Activated B cell treated with CpG ODN at 0.5 μM for 24 hours (primary cell): ENCODE measurements at regions not wholly inside any gene's neighbourhood (a gene's known extent, or its start where the extent isn't known, plus 50 kb on each side); places are given as distances from the start of the nearest gene placed in this dataset.
"Not testable (repeated sequence)": the region's sequence is repeated elsewhere in the genome, so short reads cannot be mapped to it uniquely, and the experiment has no call there.

Experiments used
- ATAC-seq: fragments of 200-7000 bp; cut with Tn5 transposase; one replicate; pipeline ENCODE4 v1.10.0; 2021; ENCODE audit warnings: low read depth, mild to moderate bottlenecking, moderate library complexity
- CTCF ChIA-PET: fragments of 350-600 bp; sonication (Branson Sonifier 250); formaldehyde crosslinking; loops from one replicate; lab custom pipeline; 2021; ENCODE audit warnings: antibody characterized with exemption; lab: Charles Lee
- POLR2A ChIA-PET: fragments of 350-600 bp; sonication (Branson Sonifier 250); formaldehyde crosslinking; loops from one replicate; lab custom pipeline; 2021; ENCODE audit warnings: antibody characterized with exemption; lab: Charles Lee
- DNase-seq: peaks from one replicate; pipeline ENCODE4 v3.0.0; 2022
- H3K27ac Mint-ChIP-seq: one replicate; pipeline ENCODE4 v1.8.0; 2020; ENCODE audit warnings: mixed read lengths
- H3K27me3 Mint-ChIP-seq: one replicate; pipeline ENCODE4 v1.8.0; 2021; ENCODE audit warnings: mixed read lengths
- H3K36me3 Mint-ChIP-seq: one replicate; pipeline ENCODE4 v1.8.0; 2021; ENCODE audit warnings: low read depth, mixed read lengths
- H3K4me1 Mint-ChIP-seq: one replicate; pipeline ENCODE4 v1.8.0; 2021; ENCODE audit warnings: mixed read lengths
- H3K4me3 Mint-ChIP-seq: one replicate; pipeline ENCODE4 v1.8.0; 2020; ENCODE audit warnings: mild to moderate bottlenecking, mixed read lengths
- H3K9me3 Mint-ChIP-seq: one replicate; pipeline ENCODE4 v1.8.0; 2020; ENCODE audit warnings: mixed read lengths
- CTCF ChIP-seq: fragments of 200-600 bp; IDR thresholded peaks from one replicate; pipeline ENCODE4 v1.8.0; 2022; ENCODE audit warnings: antibody characterized with exemption, mild to moderate bottlenecking
- intact Hi-C: fragments of 100-400 bp; cut with micrococcal nuclease; formaldehyde crosslinking; loops from one replicate; pipeline ENCODE4 v1.15.1; 2024

DNA sequence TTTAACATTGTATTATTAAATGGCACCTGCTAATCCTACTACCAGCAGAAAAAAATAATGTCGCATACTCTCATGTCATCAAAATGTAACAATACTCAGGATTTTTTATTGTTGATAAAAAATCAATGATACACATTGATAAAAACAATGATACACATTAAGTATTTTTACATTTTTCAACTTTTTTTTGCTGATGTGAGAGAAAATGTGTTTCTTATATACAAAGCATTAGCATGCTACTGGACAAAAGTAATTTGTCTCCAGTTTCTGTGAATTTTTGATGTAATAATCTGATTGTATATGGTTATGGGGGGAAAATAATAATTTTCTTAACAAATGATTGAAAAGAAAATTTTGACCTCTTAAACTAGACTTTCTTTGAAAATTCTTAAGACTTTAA is 1256.6 kb upstream of the CNTN5 start:
- peaks cover 7% of the 10 kb centered on the region for H3K9me3 Mint-ChIP-seq
- H3K27ac Mint-ChIP-seq = no peak overlapping the region
- DNase-seq (no peak), ATAC-seq (no peak)
- ChIA-PET CTCF (no interaction called here), POLR2A (no interaction called here)
- intact Hi-C loops = no loop called here
- no peaks in the 10 kb centered on the region for H3K4me1 Mint-ChIP-seq
- H3K4me3 Mint-ChIP-seq = no peak overlapping the region
- H3K36me3 Mint-ChIP-seq = no peaks in the 10 kb centered on the region
- TF ChIP-seq CTCF = no peak
- H3K27me3 Mint-ChIP-seq = no peaks in the 10 kb centered on the region

DNA sequence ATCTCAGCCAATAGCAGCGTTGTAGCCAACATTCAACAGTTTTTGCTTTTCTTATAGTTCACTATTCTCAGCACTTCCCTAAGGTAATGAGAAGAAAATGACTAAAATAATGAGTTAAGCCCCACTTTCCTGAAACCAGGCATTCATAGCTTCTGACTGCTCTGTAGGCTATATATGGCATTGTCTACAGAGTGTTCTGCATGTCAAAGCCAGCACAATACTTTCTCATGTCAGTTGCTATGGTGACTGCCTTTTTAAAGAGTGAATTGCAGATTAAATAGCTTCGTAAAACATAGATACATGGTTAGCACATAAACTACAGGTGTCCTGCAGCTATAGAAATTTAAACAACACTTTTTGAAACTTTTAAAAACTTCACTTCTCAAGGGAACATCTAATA is 1256.1 kb upstream of the CNTN5 start:
- Mint-ChIP-seq H3K4me3 (no peak overlapping the region), H3K36me3 (no peaks in the 10 kb centered on the region), H3K4me1 (no peaks in the 10 kb centered on the region), H3K27ac (no peak overlapping the region), H3K27me3 (no peaks in the 10 kb centered on the region), H3K9me3 (peaks cover 7% of the 10 kb centered on the region)
- DNase-seq (no peak), ATAC-seq (no peak)
- ChIA-PET CTCF (no interaction called here), POLR2A (no interaction called here)
- intact Hi-C loops = no loop called here
- no peak for TF ChIP-seq CTCF

DNA sequence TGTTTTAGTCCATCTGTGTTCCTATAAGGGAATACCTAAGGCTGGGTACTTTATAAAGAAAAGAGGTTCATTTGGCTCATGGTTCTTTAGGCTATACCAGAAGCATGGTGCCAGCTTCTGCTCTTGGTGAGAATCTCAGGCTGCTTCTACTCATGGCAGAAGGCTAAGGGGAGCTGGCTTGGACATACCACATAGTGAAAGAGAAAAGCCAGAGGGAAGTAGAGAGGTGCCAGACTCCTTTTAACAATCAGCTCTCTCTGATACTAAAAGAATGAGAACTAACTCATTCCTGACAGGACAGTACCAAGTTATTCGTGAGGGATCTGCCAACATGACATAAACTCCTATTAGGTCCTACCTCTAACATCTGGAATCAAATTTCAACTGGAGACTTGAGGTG is 1250.2 kb upstream of the CNTN5 start:
- Mint-ChIP-seq H3K27ac (no peak overlapping the region), H3K36me3 (no peaks in the 10 kb centered on the region), H3K4me1 (no peaks in the 10 kb centered on the region), H3K27me3 (no peaks in the 10 kb centered on the region), H3K4me3 (no peak overlapping the region), H3K9me3 (peaks cover 3% of the 10 kb centered on the region)
- ATAC-seq = no peak
- no peak for DNase-seq
- CTCF ChIA-PET = no interaction called here
- POLR2A ChIA-PET = no interaction called here
- TF ChIP-seq CTCF = no peak
- intact Hi-C loops = no loop called here

DNA sequence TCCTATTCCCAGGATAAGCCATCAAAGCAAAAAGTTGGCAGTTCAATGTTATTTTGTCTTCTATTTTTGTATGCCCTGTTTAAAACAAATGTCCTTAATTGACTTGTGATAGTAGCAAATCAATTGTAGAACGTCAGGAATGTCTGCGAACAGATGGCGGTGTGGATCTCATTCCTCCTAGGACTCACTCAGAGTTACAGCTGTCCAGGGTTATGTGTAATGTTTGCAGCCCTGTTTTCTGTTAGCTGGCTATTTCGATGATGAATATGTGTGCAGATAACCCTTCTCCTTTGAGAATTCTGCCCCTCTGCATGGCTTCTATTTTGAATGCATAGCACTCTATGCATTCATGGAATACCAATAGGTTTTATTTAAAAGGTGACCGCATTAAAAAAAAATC is 1248.0 kb upstream of the CNTN5 start:
- POLR2A ChIA-PET = no interaction called here
- no peaks in the 10 kb centered on the region for H3K4me1 Mint-ChIP-seq

GRCh38 chr11:97784388-97784787 is 1236.4 kb upstream of the CNTN5 start:
- not testable (repeated sequence) for ATAC-seq

More for the DNA sequence above, 1248.0 kb upstream of the CNTN5 start:
- Mint-ChIP-seq H3K27me3 (no peaks in the 10 kb centered on the region), H3K4me3 (no peak overlapping the region), H3K36me3 (no peaks in the 10 kb centered on the region), H3K27ac (no peak overlapping the region), H3K9me3 (peaks cover 2% of the 10 kb centered on the region)
- no peak for TF ChIP-seq CTCF
- ATAC-seq (no peak), DNase-seq (no peak)
- intact Hi-C loops = no loop called here
- CTCF ChIA-PET = interaction anchor here (0.5 kb wide), 1 partner anchor 10 kb away, joined by 3 read pairs; no protein-coding TSS in a partner anchor

GRCh38 chr11:97786961-97787360 is 1233.8 kb upstream of the CNTN5 start:
- peaks cover 29% of the 10 kb centered on the region for H3K9me3 Mint-ChIP-seq
- ChIA-PET POLR2A (interaction anchor here (0.7 kb wide), 1 partner anchor 947 kb away, joined by 3 read pairs; no protein-coding TSS in a partner anchor), CTCF (no interaction called here)
- H3K36me3 Mint-ChIP-seq = no peaks in the 10 kb centered on the region
- no peak for TF ChIP-seq CTCF
- intact Hi-C loops = no loop called here
- H3K27me3 Mint-ChIP-seq = no peaks in the 10 kb centered on the region
- DNase-seq (no peak), ATAC-seq (no peak)
- H3K4me1 Mint-ChIP-seq = no peaks in the 10 kb centered on the region
- H3K4me3 Mint-ChIP-seq = no peak overlapping the region
- H3K27ac Mint-ChIP-seq = no peak overlapping the region

More at GRCh38 chr11:97784388-97784787, 1236.4 kb upstream of the CNTN5 start:
- CTCF ChIA-PET, H3K36me3 Mint-ChIP-seq, H3K27ac Mint-ChIP-seq, intact Hi-C loops, POLR2A ChIA-PET, DNase-seq, H3K27me3 Mint-ChIP-seq, H3K4me1 Mint-ChIP-seq, H3K4me3 Mint-ChIP-seq: not testable (repeated sequence)
- H3K9me3 Mint-ChIP-seq = peaks cover 24% of the 10 kb centered on the region
